Posterior cingulate gyrus (tissue), 11 donors: ENCODE measurements at regions not wholly inside any gene's neighbourhood (a gene's known extent, or its start where the extent isn't known, plus 50 kb on each side); places are given as distances from the start of the nearest gene placed in this dataset.

Experiments used
- DNase-seq, 10 donors: peaks; one replicate each; pipeline versions ENCODE4 v3.0.0 to v3.0.0-alpha.2; 2020 to 2021; ENCODE audit warnings: mixed read lengths in 3 of 10
- intact Hi-C: fragments of 100-400 bp; cut with DNase I; formaldehyde crosslinking; loops from one replicate; pipeline ENCODE4 v1.15.1; 2023

GRCh38 chrX:102067966-102068723, 57.3 kb upstream of the TCEAL2 start:
- peak in 2 of 10 donors; percentile 2 to 17 for DNase-seq
- intact Hi-C loops: no loop called here

- DNase-seq: no peak
- intact Hi-C loops: no loop called here
These were observed 61.9 kb upstream of the TCEAL2 start for GRCh38 chrX:102063445-102064074.

- intact Hi-C loops: no loop called here
- no peak for DNase-seq
These were observed 81.0 kb upstream of the TCEAL2 start for GRCh38 chrX:102044496-102044895.

GRCh38 chrX:102043380-102043779, 82.1 kb upstream of the TCEAL2 start:
- no peak for DNase-seq
- intact Hi-C loops: no loop called here

- peak in 2 of 10 donors; percentile 16 to 42 for DNase-seq
- intact Hi-C loops: no loop called here
These were observed 82.8 kb upstream of the TCEAL2 start for GRCh38 chrX:102042372-102043325.

- DNase-seq: no peak
- intact Hi-C loops: no loop called here
These were observed 96.5 kb upstream of the TCEAL2 start for GRCh38 chrX:102029026-102029425.

GRCh38 chrX:102018208-102018607, 86.4 kb upstream of the ZMAT1 start:
- intact Hi-C loops: no loop called here
- peak in 2 of 10 donors; percentile 53 to 60 for DNase-seq

GRCh38 chrX:102008901-102009300, 77.1 kb upstream of the ZMAT1 start:
- intact Hi-C loops: no loop called here
- DNase-seq: no peak

- intact Hi-C loops: no loop called here
- peak in 4 of 10 donors; percentile 5 to 63 (median 54) for DNase-seq
These were observed 68.1 kb upstream of the ZMAT1 start for GRCh38 chrX:101999644-102000539.

GRCh38 chrX:101993335-101993734, 61.5 kb upstream of the ZMAT1 start:
- no peak for DNase-seq
- intact Hi-C loops: no loop called here

- intact Hi-C loops: no loop called here
- DNase-seq: no peak
These were observed 54.8 kb upstream of the ZMAT1 start for GRCh38 chrX:101986586-101986985.
